ENCODE measurements at regions not wholly inside any gene's neighbourhood (a gene's known extent, or its start where the extent isn't known, plus 50 kb on each side); places are given as distances from the start of the nearest gene placed in this dataset.

DNA sequence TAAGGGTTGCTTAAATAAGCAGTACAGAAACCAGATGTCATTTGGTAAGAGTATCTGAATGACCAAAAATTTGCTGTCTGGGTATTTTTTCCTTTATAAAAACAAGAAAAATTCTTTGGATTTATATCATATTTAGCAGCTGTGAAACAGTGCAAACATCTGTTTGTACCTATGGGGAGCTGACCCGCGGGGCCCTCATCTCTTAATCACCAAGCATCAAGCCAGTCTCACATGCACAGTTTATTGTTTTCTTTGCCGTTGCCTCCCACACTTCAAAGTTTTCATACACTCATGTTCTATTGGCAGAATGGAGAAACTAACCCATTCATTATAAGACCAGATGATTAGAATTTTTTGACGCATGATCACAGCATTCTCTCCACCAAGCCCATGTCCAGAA is 142.2 kb downstream of the BMP4 start:
- H3K27me3 ChIP-seq (ENCODE audit: control insufficient read depth in 5 of 5, insufficient read depth in 4 of 5, low read length in 5 of 5), result no peaks in the 10 kb centered on the region
- H3K36me3 ChIP-seq (ENCODE audit: control insufficient read depth in 5 of 5, insufficient read depth in 5 of 5, low read length in 5 of 5), result no peaks in the 10 kb centered on the region
- H3K4me1 ChIP-seq (ENCODE audit: control insufficient read depth in 5 of 5, insufficient read depth in 5 of 5, low read length in 5 of 5), result no peaks in the 10 kb centered on the region
- no peak overlapping the region for H3K27ac ChIP-seq (ENCODE audit: low read depth, low read length)
- H3K9me3 ChIP-seq (ENCODE audit: control insufficient read depth in 5 of 5, low read length in 5 of 5), result no peaks in the 10 kb centered on the region
- H3K4me3 ChIP-seq (ENCODE audit: low read depth in 1 of 5, low read length in 5 of 5), result no peak overlapping the region
- no peak overlapping the region for H3K9ac ChIP-seq (ENCODE audit: low read length in 5 of 5)

DNA sequence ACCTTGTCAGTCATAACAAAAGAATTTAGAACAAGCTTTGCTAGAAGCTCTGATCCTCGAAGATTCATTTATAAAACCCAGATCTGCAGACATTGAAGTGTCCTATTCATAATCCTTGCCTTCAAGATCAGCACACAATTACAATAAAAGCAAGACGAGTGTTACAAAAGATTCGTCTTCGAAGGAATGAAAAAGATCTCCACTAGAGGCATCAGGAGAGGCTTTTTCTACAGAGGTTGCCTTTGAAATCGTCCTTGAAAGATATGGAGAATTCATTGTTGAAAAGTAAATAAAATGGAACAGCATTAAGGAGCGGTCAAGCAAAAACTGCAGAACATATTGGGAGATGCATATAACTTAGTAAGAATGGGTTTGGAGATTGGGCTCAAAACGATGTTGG is 146.4 kb downstream of the BMP4 start:
- no peak overlapping the region for H3K4me3 ChIP-seq (ENCODE audit: low read depth in 1 of 5, low read length in 5 of 5)
- no peaks in the 10 kb centered on the region for H3K27me3 ChIP-seq (ENCODE audit: control insufficient read depth in 5 of 5, insufficient read depth in 4 of 5, low read length in 5 of 5)
- H3K27ac ChIP-seq (ENCODE audit: low read depth, low read length), result no peak overlapping the region
- peaks cover 0 to 4% (median 3%) of the 10 kb centered on the region in 5 donors for H3K4me1 ChIP-seq (ENCODE audit: control insufficient read depth in 5 of 5, insufficient read depth in 5 of 5, low read length in 5 of 5)
- H3K9ac ChIP-seq (ENCODE audit: low read length in 5 of 5), result no peak overlapping the region
- H3K9me3 ChIP-seq (ENCODE audit: control insufficient read depth in 5 of 5, low read length in 5 of 5), result no peaks in the 10 kb centered on the region
- H3K36me3 ChIP-seq (ENCODE audit: control insufficient read depth in 5 of 5, insufficient read depth in 5 of 5, low read length in 5 of 5), result no peaks in the 10 kb centered on the region

DNA sequence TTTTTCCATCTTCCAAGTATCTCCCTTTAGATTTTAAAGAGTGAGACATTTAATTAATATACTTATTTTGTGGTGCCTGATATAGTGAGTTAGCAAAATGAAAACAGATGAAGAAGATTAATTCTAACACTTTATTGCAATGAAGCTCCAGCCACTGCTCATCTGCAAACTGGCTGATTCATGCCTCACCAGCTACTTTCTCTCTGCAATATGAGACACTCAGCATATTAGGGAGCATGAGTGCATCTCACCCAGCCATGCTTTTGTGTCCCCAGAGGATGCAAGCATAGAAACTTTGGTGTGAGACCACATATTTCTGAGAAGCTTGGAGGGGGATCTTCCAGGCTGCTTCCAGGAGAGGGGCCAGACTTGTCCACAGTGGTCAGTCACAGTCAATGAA is 148.6 kb downstream of the BMP4 start:
- H3K4me3 ChIP-seq (ENCODE audit: low read depth in 1 of 5, low read length in 5 of 5), result no peak overlapping the region
- H3K9me3 ChIP-seq (ENCODE audit: control insufficient read depth in 5 of 5, low read length in 5 of 5), result no peaks in the 10 kb centered on the region
- H3K9ac ChIP-seq (ENCODE audit: low read length in 5 of 5), result no peak overlapping the region
- H3K27me3 ChIP-seq (ENCODE audit: control insufficient read depth in 5 of 5, insufficient read depth in 4 of 5, low read length in 5 of 5), result no peaks in the 10 kb centered on the region
- H3K4me1 ChIP-seq (ENCODE audit: control insufficient read depth in 5 of 5, insufficient read depth in 5 of 5, low read length in 5 of 5), result peaks cover 0 to 4% (median 3%) of the 10 kb centered on the region in 5 donors
- no peaks in the 10 kb centered on the region for H3K36me3 ChIP-seq (ENCODE audit: control insufficient read depth in 5 of 5, insufficient read depth in 5 of 5, low read length in 5 of 5)
- H3K27ac ChIP-seq (ENCODE audit: low read depth, low read length), result no peak overlapping the region

GRCh38 chr14:53807542-53807941 is 149.1 kb downstream of the BMP4 start:
- Histone ChIP-seq H3K9me3 (ENCODE audit: control insufficient read depth in 5 of 5, low read length in 5 of 5) (no peaks in the 10 kb centered on the region), H3K36me3 (ENCODE audit: control insufficient read depth in 5 of 5, insufficient read depth in 5 of 5, low read length in 5 of 5) (no peaks in the 10 kb centered on the region)

DNA sequence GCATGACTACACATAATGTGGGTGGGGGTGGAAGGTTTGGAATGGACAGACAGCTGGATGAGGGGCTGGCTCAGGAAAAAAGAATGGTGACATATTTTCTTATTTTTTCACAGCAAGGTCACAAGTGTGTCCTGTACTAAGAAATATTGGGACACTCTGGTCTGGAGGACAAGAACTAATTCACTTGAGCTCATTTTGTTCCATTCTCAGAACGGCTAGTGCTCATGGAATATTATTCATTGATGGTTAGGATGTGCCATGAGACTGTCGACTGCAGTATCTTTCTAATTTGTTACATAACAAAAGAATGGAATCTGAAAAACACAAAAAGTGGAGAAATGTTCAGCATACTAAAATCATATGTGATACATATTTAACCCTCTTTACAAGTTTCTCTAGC is 149.5 kb downstream of the BMP4 start:
- H3K36me3 ChIP-seq (ENCODE audit: control insufficient read depth in 5 of 5, insufficient read depth in 5 of 5, low read length in 5 of 5), result no peaks in the 10 kb centered on the region

More at GRCh38 chr14:53807542-53807941, 149.1 kb downstream of the BMP4 start:
- Histone ChIP-seq H3K4me3 (ENCODE audit: low read depth in 1 of 5, low read length in 5 of 5) (no peak overlapping the region), H3K9ac (ENCODE audit: low read length in 5 of 5) (no peak overlapping the region), H3K27ac (ENCODE audit: low read depth, low read length) (no peak overlapping the region), H3K4me1 (ENCODE audit: control insufficient read depth in 5 of 5, insufficient read depth in 5 of 5, low read length in 5 of 5) (peaks cover 0 to 4% (median 3%) of the 10 kb centered on the region in 5 donors), H3K27me3 (ENCODE audit: control insufficient read depth in 5 of 5, insufficient read depth in 4 of 5, low read length in 5 of 5) (no peaks in the 10 kb centered on the region)

GRCh38 chr14:53796734-53797133 is 159.9 kb downstream of the BMP4 start:
- H3K27ac ChIP-seq (ENCODE audit: low read depth, low read length), result no peak overlapping the region
- H3K9me3 ChIP-seq (ENCODE audit: control insufficient read depth in 5 of 5, low read length in 5 of 5), result no peaks in the 10 kb centered on the region
- H3K9ac ChIP-seq (ENCODE audit: low read length in 5 of 5), result no peak overlapping the region
- H3K27me3 ChIP-seq (ENCODE audit: control insufficient read depth in 5 of 5, insufficient read depth in 4 of 5, low read length in 5 of 5), result no peaks in the 10 kb centered on the region
- no peaks in the 10 kb centered on the region for H3K36me3 ChIP-seq (ENCODE audit: control insufficient read depth in 5 of 5, insufficient read depth in 5 of 5, low read length in 5 of 5)
- no peak overlapping the region for H3K4me3 ChIP-seq (ENCODE audit: low read depth in 1 of 5, low read length in 5 of 5)
- peaks cover 0 to 7% (median 6%) of the 10 kb centered on the region in 5 donors for H3K4me1 ChIP-seq (ENCODE audit: control insufficient read depth in 5 of 5, insufficient read depth in 5 of 5, low read length in 5 of 5)

More for the DNA sequence above, 149.5 kb downstream of the BMP4 start:
- peaks cover 0 to 4% (median 3%) of the 10 kb centered on the region in 5 donors for H3K4me1 ChIP-seq (ENCODE audit: control insufficient read depth in 5 of 5, insufficient read depth in 5 of 5, low read length in 5 of 5)
- no peak overlapping the region for H3K4me3 ChIP-seq (ENCODE audit: low read depth in 1 of 5, low read length in 5 of 5)
- H3K27me3 ChIP-seq (ENCODE audit: control insufficient read depth in 5 of 5, insufficient read depth in 4 of 5, low read length in 5 of 5), result no peaks in the 10 kb centered on the region
- H3K9me3 ChIP-seq (ENCODE audit: control insufficient read depth in 5 of 5, low read length in 5 of 5), result no peaks in the 10 kb centered on the region
- no peak overlapping the region for H3K27ac ChIP-seq (ENCODE audit: low read depth, low read length)
- no peak overlapping the region for H3K9ac ChIP-seq (ENCODE audit: low read length in 5 of 5)

GRCh38 chr14:53793790-53794505 is 162.7 kb downstream of the BMP4 start:
- Histone ChIP-seq H3K4me1 (ENCODE audit: control insufficient read depth in 5 of 5, insufficient read depth in 5 of 5, low read length in 5 of 5) (peaks cover 0 to 7% (median 6%) of the 10 kb centered on the region in 5 donors), H3K9ac (ENCODE audit: low read length in 5 of 5) (no peak overlapping the region), H3K9me3 (ENCODE audit: control insufficient read depth in 5 of 5, low read length in 5 of 5) (no peaks in the 10 kb centered on the region), H3K4me3 (ENCODE audit: low read depth in 1 of 5, low read length in 5 of 5) (no peak overlapping the region), H3K27me3 (ENCODE audit: control insufficient read depth in 5 of 5, insufficient read depth in 4 of 5, low read length in 5 of 5) (no peaks in the 10 kb centered on the region), H3K36me3 (ENCODE audit: control insufficient read depth in 5 of 5, insufficient read depth in 5 of 5, low read length in 5 of 5) (no peaks in the 10 kb centered on the region), H3K27ac (ENCODE audit: low read depth, low read length) (no peak overlapping the region)

- Histone ChIP-seq H3K9ac (ENCODE audit: low read length in 5 of 5) (no peak overlapping the region), H3K27ac (ENCODE audit: low read depth, low read length) (no peak overlapping the region), H3K9me3 (ENCODE audit: control insufficient read depth in 5 of 5, low read length in 5 of 5) (no peaks in the 10 kb centered on the region), H3K36me3 (ENCODE audit: control insufficient read depth in 5 of 5, insufficient read depth in 5 of 5, low read length in 5 of 5) (no peaks in the 10 kb centered on the region), H3K4me3 (ENCODE audit: low read depth in 1 of 5, low read length in 5 of 5) (no peak overlapping the region), H3K27me3 (ENCODE audit: control insufficient read depth in 5 of 5, insufficient read depth in 4 of 5, low read length in 5 of 5) (no peaks in the 10 kb centered on the region), H3K4me1 (ENCODE audit: control insufficient read depth in 5 of 5, insufficient read depth in 5 of 5, low read length in 5 of 5) (peaks cover 0 to 7% (median 6%) of the 10 kb centered on the region in 5 donors)
These were observed 163.7 kb downstream of the BMP4 start for GRCh38 chr14:53792909-53793308.

- H3K36me3 ChIP-seq (ENCODE audit: control insufficient read depth in 5 of 5, insufficient read depth in 5 of 5, low read length in 5 of 5), result no peaks in the 10 kb centered on the region
- no peak overlapping the region for H3K4me3 ChIP-seq (ENCODE audit: low read depth in 1 of 5, low read length in 5 of 5)
- H3K4me1 ChIP-seq (ENCODE audit: control insufficient read depth in 5 of 5, insufficient read depth in 5 of 5, low read length in 5 of 5), result peaks cover 0 to 7% (median 6%) of the 10 kb centered on the region in 5 donors
- no peak overlapping the region for H3K9ac ChIP-seq (ENCODE audit: low read length in 5 of 5)
- no peak overlapping the region for H3K27ac ChIP-seq (ENCODE audit: low read depth, low read length)
- no peaks in the 10 kb centered on the region for H3K27me3 ChIP-seq (ENCODE audit: control insufficient read depth in 5 of 5, insufficient read depth in 4 of 5, low read length in 5 of 5)
- no peaks in the 10 kb centered on the region for H3K9me3 ChIP-seq (ENCODE audit: control insufficient read depth in 5 of 5, low read length in 5 of 5)
These were observed 165.7 kb downstream of the BMP4 start for GRCh38 chr14:53790731-53791500.

DNA sequence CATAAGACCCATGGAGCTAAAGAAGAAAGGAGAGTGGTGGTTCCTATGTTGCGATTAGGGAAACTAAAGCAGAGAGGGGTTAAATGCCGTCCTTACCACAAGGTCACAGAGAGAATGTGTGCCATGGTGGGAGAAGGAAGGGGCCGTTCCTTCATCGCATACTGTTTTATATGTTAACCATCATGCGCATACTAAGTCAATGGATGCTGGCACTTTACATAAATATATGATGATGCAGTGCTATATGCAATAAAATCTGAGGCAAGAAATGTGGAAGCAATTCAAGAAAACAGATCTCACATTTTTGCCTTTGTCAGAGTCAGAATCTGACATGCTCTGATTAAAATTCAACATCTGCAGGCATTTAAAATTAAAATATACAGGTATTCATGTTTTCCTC is 168.1 kb downstream of the BMP4 start:
- no peak overlapping the region for H3K9ac ChIP-seq (ENCODE audit: low read length in 5 of 5)
- H3K27me3 ChIP-seq (ENCODE audit: control insufficient read depth in 5 of 5, insufficient read depth in 4 of 5, low read length in 5 of 5), result no peaks in the 10 kb centered on the region
- H3K4me1 ChIP-seq (ENCODE audit: control insufficient read depth in 5 of 5, insufficient read depth in 5 of 5, low read length in 5 of 5), result no peaks in the 10 kb centered on the region
- no peak overlapping the region for H3K4me3 ChIP-seq (ENCODE audit: low read depth in 1 of 5, low read length in 5 of 5)
- no peaks in the 10 kb centered on the region for H3K36me3 ChIP-seq (ENCODE audit: control insufficient read depth in 5 of 5, insufficient read depth in 5 of 5, low read length in 5 of 5)
- H3K27ac ChIP-seq (ENCODE audit: low read depth, low read length), result no peak overlapping the region
- H3K9me3 ChIP-seq (ENCODE audit: control insufficient read depth in 5 of 5, low read length in 5 of 5), result peaks cover 0 to 7% (median 2%) of the 10 kb centered on the region in 5 donors

All from subcutaneous abdominal adipose tissue (tissue), 5 donors.